SK-N-SH (cell line): ENCODE measurements at regions not wholly inside any gene's neighbourhood (a gene's known extent, or its start where the extent isn't known, plus 50 kb on each side); places are given as distances from the start of the nearest gene placed in this dataset.
A peak's percentile ranks its signal among the peaks of the same experiment; 100 is the strongest.
"Not testable (repeated sequence)": the region's sequence is repeated elsewhere in the genome, so short reads cannot be mapped to it uniquely, and the experiment has no call there.

ENCODE experiments used
- CTCF ChIP-seq: fragments of 200-600 bp; sonication (generic); IDR thresholded peaks from 2 replicates; pipeline ENCODE4 v1.6.1; 2017; ENCODE audit warnings: antibody characterized with exemption, mild to moderate bottlenecking, moderate library complexity
- EP300 ChIP-seq, 2 experiments: IDR thresholded peaks; 2 replicates each; pipeline versions ENCODE4 v1.4.0 to v1.6.1; 2012; ENCODE audit warnings: borderline replicate concordance in 1 of 2, low read depth in 1 of 2, low read length in 1 of 2
- FOXM1 ChIP-seq: IDR thresholded peaks from 2 replicates; pipeline ENCODE4 v1.4.0; 2012; ENCODE audit warnings: low read depth, mild to moderate bottlenecking
- MEF2A ChIP-seq: IDR thresholded peaks from 2 replicates; pipeline ENCODE4 v1.4.0; 2012; ENCODE audit warnings: low read depth, borderline replicate concordance
- POLR2AphosphoS5 ChIP-seq: IDR thresholded peaks from 2 replicates; pipeline ENCODE4 v1.6.1; 2012; ENCODE audit warnings: low read depth, low read length
- RAD21 ChIP-seq: IDR thresholded peaks from 2 replicates; pipeline ENCODE4 v1.6.1; 2012; ENCODE audit warnings: mild to moderate bottlenecking, low read length
- RCOR1 ChIP-seq: fragments of 150-350 bp; IDR thresholded peaks from 2 replicates; pipeline ENCODE4 v1.6.1; 2017; ENCODE audit warnings: antibody characterized with exemption, low read length
- SMC3 ChIP-seq: IDR thresholded peaks from 2 replicates; pipeline ENCODE4 v1.6.1; 2012; ENCODE audit warnings: low read depth, low read length, improper control_type of control experiment
- TCF12 ChIP-seq: IDR thresholded peaks from 2 replicates; pipeline ENCODE4 v1.4.0; 2012

GRCh38 chr16:5239472-5240277 lies 142.1 kb upstream of the EEF2KMT start:
- TF ChIP-seq CTCF = peak; percentile 36
- TF ChIP-seq TCF12; POLR2AphosphoS5; EP300 (IDR thresholded peaks at IDR 0.05; ENCODE audit: borderline replicate concordance in 1 of 2, low read depth in 1 of 2, low read length in 1 of 2); MEF2A; RCOR1; FOXM1: not testable (repeated sequence)
- peak; percentile 48 for TF ChIP-seq SMC3
- TF ChIP-seq RAD21 = peak; percentile 50
